ENCODE measurements at regions not wholly inside any gene's neighbourhood (a gene's known extent, or its start where the extent isn't known, plus 50 kb on each side); places are given as distances from the start of the nearest gene placed in this dataset.

DNA sequence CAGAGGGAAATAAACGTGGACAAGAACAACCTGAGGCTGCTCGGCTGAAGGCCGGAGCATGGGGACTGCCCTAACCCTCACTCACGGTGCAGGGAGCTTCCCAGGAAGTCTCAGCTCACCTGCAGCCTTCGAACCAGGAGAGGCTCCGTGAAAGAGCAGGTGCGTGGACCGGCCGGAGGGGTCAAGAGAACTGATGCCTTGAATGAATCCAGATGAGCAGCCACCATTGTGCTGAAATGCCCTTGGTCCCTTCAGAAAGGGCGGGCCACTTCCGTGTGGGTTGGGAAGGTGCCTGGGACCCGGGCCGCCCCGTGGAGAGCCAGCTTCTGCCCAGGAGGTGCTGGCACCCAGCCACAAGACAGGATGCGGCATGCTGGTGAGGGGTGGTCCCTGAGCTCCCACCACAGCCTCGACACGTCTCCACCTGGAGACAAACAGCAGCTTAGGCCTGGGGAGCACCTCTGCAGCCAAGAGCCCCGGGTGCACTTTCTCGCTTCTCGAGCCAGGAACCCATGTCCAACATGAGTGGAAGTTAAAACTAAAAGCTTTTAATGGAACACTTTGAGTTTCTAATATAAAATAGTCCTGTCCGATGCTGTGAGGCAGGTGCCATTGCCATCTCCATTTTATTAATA lies 83.5 kb downstream of the TTLL2 start:
- POLR2A ChIA-PET: no interaction called here
- Histone ChIP-seq H3K27ac (ENCODE audit: extremely low read depth, low read depth, low read length) (no peak overlapping the region), H3K4me1 (ENCODE audit: control insufficient read depth, insufficient read depth, low read length) (no peaks in the 10 kb centered on the region), H3K9me3 (ENCODE audit: control insufficient read depth, insufficient read depth, low read depth, low read length) (no peaks in the 10 kb centered on the region), H3K4me3 (ENCODE audit: low read depth, low read length) (no peak overlapping the region), H3K36me3 (ENCODE audit: control insufficient read depth in 2 of 2, insufficient read depth in 1 of 2, low read length in 2 of 2) (no peaks in the 10 kb centered on the region)
- TF ChIP-seq ZNF335 (tag by site-specific recombination; conservative IDR thresholded peaks at IDR 0.05) (no peak), MYNN (tag by site-specific recombination; IDR thresholded peaks at IDR 0.05; ENCODE audit: borderline replicate concordance) (no peak), SP7 (tag by site-specific recombination; IDR thresholded peaks at IDR 0.05) (no peak), ZNF404 (tag by site-specific recombination; IDR thresholded peaks at IDR 0.05) (no peak), ZNF221 (tag by site-specific recombination; IDR thresholded peaks at IDR 0.05; ENCODE audit: borderline replicate concordance) (no peak), GLI2 (tag by site-specific recombination; IDR thresholded peaks at IDR 0.05; ENCODE audit: borderline replicate concordance, low read depth) (no peak)
- CTCF ChIA-PET: no interaction called here

DNA sequence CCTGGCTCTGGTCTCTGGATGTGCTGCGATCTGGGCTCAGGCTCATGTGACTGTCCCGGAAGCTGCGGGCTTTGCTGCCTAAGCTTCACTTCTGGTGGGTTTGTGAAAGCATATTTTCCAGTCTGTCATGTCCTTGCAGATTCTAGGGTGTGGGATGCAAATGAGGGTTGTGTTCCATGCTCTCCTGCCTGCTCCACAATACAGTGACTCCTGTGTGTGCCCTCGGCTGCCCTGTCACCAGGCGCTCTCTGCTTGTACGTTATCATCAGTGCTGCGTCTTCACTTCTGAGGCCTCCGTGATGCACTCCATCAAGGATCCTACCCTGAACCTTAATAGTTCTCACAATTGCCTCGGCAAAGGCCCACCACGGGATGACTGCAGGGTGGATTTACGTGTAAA lies 84.2 kb downstream of the TTLL2 start:
- Histone ChIP-seq H3K4me1 (ENCODE audit: control insufficient read depth, insufficient read depth, low read length) (no peaks in the 10 kb centered on the region), H3K27ac (ENCODE audit: extremely low read depth, low read depth, low read length) (no peak overlapping the region), H3K4me3 (ENCODE audit: low read depth, low read length) (no peak overlapping the region), H3K9me3 (ENCODE audit: control insufficient read depth, insufficient read depth, low read depth, low read length) (no peaks in the 10 kb centered on the region), H3K36me3 (ENCODE audit: control insufficient read depth in 2 of 2, insufficient read depth in 1 of 2, low read length in 2 of 2) (no peaks in the 10 kb centered on the region)
- ChIA-PET CTCF (no interaction called here), POLR2A (no interaction called here)
- TF ChIP-seq, protein P1, sequence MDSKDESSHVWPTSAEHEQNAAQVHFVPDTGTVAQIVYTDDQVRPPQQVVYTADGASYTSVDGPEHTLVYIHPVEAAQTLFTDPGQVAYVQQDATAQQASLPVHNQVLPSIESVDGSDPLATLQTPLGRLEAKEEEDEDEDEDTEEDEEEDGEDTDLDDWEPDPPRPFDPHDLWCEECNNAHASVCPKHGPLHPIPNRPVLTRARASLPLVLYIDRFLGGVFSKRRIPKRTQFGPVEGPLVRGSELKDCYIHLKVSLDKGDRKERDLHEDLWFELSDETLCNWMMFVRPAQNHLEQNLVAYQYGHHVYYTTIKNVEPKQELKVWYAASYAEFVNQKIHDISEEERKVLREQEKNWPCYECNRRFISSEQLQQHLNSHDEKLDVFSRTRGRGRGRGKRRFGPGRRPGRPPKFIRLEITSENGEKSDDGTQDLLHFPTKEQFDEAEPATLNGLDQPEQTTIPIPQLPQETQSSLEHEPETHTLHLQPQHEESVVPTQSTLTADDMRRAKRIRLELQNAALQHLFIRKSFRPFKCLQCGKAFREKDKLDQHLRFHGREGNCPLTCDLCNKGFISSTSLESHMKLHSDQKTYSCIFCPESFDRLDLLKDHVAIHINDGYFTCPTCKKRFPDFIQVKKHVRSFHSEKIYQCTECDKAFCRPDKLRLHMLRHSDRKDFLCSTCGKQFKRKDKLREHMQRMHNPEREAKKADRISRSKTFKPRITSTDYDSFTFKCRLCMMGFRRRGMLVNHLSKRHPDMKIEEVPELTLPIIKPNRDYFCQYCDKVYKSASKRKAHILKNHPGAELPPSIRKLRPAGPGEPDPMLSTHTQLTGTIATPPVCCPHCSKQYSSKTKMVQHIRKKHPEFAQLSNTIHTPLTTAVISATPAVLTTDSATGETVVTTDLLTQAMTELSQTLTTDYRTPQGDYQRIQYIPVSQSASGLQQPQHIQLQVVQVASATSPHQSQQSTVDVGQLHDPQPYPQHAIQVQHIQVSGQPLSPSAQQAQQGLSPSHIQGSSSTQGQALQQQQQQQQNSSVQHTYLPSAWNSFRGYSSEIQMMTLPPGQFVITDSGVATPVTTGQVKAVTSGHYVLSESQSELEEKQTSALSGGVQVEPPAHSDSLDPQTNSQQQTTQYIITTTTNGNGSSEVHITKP (tag by site-specific recombination; IDR thresholded peaks at IDR 0.05): no peak
- TF ChIP-seq ZNF585B (tag by site-specific recombination; IDR thresholded peaks at IDR 0.05) (no peak), ZNF768 (tag by site-specific recombination; IDR thresholded peaks at IDR 0.05) (no peak), ZNF544 (tag by site-specific recombination; IDR thresholded peaks at IDR 0.05) (no peak), ZNF473 (tag by site-specific recombination; IDR thresholded peaks at IDR 0.05) (no peak), ZNF701 (tag by site-specific recombination; IDR thresholded peaks at IDR 0.05) (no peak), HOXC10 (CRISPR knock-in tag; IDR thresholded peaks at IDR 0.05) (no peak), YY1 (tag by site-specific recombination; IDR thresholded peaks at IDR 0.05) (no peak)
- TF ChIP-seq, protein P2, sequence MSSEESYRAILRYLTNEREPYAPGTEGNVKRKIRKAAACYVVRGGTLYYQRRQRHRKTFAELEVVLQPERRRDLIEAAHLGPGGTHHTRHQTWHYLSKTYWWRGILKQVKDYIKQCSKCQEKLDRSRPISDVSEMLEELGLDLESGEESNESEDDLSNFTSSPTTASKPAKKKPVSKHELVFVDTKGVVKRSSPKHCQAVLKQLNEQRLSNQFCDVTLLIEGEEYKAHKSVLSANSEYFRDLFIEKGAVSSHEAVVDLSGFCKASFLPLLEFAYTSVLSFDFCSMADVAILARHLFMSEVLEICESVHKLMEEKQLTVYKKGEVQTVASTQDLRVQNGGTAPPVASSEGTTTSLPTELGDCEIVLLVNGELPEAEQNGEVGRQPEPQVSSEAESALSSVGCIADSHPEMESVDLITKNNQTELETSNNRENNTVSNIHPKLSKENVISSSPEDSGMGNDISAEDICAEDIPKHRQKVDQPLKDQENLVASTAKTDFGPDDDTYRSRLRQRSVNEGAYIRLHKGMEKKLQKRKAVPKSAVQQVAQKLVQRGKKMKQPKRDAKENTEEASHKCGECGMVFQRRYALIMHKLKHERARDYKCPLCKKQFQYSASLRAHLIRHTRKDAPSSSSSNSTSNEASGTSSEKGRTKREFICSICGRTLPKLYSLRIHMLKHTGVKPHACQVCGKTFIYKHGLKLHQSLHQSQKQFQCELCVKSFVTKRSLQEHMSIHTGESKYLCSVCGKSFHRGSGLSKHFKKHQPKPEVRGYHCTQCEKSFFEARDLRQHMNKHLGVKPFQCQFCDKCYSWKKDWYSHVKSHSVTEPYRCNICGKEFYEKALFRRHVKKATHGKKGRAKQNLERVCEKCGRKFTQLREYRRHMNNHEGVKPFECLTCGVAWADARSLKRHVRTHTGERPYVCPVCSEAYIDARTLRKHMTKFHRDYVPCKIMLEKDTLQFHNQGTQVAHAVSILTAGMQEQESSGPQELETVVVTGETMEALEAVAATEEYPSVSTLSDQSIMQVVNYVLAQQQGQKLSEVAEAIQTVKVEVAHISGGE (tag by site-specific recombination; conservative IDR thresholded peaks at IDR 0.05; ENCODE audit: low read depth): no peak
- TF ChIP-seq, protein P3, sequence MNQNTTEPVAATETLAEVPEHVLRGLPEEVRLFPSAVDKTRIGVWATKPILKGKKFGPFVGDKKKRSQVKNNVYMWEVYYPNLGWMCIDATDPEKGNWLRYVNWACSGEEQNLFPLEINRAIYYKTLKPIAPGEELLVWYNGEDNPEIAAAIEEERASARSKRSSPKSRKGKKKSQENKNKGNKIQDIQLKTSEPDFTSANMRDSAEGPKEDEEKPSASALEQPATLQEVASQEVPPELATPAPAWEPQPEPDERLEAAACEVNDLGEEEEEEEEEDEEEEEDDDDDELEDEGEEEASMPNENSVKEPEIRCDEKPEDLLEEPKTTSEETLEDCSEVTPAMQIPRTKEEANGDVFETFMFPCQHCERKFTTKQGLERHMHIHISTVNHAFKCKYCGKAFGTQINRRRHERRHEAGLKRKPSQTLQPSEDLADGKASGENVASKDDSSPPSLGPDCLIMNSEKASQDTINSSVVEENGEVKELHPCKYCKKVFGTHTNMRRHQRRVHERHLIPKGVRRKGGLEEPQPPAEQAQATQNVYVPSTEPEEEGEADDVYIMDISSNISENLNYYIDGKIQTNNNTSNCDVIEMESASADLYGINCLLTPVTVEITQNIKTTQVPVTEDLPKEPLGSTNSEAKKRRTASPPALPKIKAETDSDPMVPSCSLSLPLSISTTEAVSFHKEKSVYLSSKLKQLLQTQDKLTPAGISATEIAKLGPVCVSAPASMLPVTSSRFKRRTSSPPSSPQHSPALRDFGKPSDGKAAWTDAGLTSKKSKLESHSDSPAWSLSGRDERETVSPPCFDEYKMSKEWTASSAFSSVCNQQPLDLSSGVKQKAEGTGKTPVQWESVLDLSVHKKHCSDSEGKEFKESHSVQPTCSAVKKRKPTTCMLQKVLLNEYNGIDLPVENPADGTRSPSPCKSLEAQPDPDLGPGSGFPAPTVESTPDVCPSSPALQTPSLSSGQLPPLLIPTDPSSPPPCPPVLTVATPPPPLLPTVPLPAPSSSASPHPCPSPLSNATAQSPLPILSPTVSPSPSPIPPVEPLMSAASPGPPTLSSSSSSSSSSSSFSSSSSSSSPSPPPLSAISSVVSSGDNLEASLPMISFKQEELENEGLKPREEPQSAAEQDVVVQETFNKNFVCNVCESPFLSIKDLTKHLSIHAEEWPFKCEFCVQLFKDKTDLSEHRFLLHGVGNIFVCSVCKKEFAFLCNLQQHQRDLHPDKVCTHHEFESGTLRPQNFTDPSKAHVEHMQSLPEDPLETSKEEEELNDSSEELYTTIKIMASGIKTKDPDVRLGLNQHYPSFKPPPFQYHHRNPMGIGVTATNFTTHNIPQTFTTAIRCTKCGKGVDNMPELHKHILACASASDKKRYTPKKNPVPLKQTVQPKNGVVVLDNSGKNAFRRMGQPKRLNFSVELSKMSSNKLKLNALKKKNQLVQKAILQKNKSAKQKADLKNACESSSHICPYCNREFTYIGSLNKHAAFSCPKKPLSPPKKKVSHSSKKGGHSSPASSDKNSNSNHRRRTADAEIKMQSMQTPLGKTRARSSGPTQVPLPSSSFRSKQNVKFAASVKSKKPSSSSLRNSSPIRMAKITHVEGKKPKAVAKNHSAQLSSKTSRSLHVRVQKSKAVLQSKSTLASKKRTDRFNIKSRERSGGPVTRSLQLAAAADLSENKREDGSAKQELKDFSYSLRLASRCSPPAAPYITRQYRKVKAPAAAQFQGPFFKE (tag by site-specific recombination; IDR thresholded peaks at IDR 0.05; ENCODE audit: borderline replicate concordance): no peak
- TF ChIP-seq, protein P4, sequence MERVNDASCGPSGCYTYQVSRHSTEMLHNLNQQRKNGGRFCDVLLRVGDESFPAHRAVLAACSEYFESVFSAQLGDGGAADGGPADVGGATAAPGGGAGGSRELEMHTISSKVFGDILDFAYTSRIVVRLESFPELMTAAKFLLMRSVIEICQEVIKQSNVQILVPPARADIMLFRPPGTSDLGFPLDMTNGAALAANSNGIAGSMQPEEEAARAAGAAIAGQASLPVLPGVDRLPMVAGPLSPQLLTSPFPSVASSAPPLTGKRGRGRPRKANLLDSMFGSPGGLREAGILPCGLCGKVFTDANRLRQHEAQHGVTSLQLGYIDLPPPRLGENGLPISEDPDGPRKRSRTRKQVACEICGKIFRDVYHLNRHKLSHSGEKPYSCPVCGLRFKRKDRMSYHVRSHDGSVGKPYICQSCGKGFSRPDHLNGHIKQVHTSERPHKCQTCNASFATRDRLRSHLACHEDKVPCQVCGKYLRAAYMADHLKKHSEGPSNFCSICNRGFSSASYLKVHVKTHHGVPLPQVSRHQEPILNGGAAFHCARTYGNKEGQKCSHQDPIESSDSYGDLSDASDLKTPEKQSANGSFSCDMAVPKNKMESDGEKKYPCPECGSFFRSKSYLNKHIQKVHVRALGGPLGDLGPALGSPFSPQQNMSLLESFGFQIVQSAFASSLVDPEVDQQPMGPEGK (tag by site-specific recombination; IDR thresholded peaks at IDR 0.05): no peak
- TF ChIP-seq, protein P5, sequence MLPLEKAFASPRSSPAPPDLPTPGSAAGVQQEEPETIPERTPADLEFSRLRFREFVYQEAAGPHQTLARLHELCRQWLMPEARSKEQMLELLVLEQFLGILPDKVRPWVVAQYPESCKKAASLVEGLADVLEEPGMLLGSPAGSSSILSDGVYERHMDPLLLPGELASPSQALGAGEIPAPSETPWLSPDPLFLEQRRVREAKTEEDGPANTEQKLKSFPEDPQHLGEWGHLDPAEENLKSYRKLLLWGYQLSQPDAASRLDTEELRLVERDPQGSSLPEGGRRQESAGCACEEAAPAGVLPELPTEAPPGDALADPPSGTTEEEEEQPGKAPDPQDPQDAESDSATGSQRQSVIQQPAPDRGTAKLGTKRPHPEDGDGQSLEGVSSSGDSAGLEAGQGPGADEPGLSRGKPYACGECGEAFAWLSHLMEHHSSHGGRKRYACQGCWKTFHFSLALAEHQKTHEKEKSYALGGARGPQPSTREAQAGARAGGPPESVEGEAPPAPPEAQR (tag by site-specific recombination; IDR thresholded peaks at IDR 0.05): no peak

Data from HEK293 (cell line).